ENCODE measurements at regions not wholly inside any gene's neighbourhood (a gene's known extent, or its start where the extent isn't known, plus 50 kb on each side); places are given as distances from the start of the nearest gene placed in this dataset.

GRCh38 chr15:60152386-60152785, 148.3 kb downstream of the FOXB1 start:
- no peak for TF ChIP-seq CTCF (IDR thresholded peaks at IDR 0.05; ENCODE audit: control insufficient read depth, extremely low read depth, insufficient read depth)

DNA sequence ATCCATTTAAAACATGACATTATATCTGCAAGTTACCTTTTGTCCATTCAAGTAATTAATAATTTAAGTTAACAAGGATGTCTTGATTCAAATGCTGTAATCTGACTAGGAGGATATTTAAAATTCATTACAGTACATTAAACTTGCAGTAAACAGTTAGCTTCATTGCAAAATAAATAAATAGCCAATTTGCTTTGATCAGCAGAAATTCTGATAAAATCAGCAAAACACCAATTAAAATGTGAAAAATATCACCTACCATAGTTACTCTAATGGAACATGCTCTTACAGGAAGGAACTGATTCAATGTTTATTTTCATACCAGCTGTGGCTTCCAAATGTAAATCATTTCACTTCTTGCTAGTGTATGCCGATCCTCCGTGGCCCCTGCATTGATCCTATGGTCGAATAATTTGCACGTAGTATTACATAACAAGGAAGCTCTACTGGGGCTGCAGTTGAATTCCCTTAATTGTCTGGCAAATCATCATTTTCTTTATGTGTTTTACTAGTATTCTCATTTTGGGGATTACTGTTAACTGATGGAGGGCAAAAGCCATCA, 150.7 kb downstream of the FOXB1 start:
- no peak for DNase-seq (ENCODE audit: low read depth)
- TF ChIP-seq CTCF (IDR thresholded peaks at IDR 0.05; ENCODE audit: control insufficient read depth, extremely low read depth, insufficient read depth) = no peak
- no peak overlapping the region for H3K4me3 ChIP-seq (ENCODE audit: low read depth, low read length)

More at GRCh38 chr15:60152386-60152785, 148.3 kb downstream of the FOXB1 start:
- H3K4me3 ChIP-seq (ENCODE audit: low read depth, low read length) = no peak overlapping the region
- DNase-seq (ENCODE audit: low read depth) = no peak

DNA sequence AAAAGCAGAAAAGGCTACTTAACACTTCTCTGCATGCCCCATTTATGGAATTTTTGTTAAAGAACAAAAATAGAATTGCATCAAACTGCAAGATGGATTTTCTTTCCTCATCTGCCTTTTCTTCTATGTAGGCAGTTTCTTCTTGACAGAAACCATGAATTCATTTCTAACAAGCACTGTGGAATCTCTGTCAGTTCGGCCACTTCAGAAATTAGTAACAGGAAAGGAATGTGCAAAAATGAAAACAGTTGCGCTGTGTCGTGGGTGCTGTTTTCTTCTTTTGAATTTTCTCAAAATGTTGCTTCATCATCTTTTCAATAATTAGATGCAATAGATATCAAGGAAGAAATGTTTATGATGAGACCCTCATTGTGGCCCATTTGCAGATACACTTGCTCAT, 151.6 kb downstream of the FOXB1 start:
- DNase-seq (ENCODE audit: low read depth) = no peak
- H3K4me3 ChIP-seq (ENCODE audit: low read depth, low read length) = no peak overlapping the region
- TF ChIP-seq CTCF (IDR thresholded peaks at IDR 0.05; ENCODE audit: control insufficient read depth, extremely low read depth, insufficient read depth) = no peak

DNA sequence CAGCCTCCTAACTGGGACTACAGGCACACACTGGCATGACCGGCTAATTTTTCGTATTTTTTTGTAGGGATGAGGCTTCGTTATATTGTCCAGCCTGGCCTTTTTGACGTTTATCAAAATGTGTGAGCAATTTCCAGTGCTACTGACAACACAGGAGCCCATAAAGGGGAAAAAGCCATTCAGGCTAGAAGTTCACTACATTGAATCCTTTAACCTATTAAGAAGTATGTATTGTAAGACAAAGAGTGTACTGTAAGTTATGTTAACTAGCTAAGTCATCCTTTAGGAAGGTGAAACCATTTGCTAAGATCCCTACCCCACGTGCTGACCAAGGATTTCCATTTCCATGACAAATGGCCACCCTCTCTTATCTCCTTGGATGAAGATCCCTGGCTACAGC, 156.8 kb downstream of the FOXB1 start:
- no peak overlapping the region for H3K4me3 ChIP-seq (ENCODE audit: low read depth, low read length)
- no peak for TF ChIP-seq CTCF (IDR thresholded peaks at IDR 0.05; ENCODE audit: control insufficient read depth, extremely low read depth, insufficient read depth)
- DNase-seq (ENCODE audit: low read depth) = no peak

DNA sequence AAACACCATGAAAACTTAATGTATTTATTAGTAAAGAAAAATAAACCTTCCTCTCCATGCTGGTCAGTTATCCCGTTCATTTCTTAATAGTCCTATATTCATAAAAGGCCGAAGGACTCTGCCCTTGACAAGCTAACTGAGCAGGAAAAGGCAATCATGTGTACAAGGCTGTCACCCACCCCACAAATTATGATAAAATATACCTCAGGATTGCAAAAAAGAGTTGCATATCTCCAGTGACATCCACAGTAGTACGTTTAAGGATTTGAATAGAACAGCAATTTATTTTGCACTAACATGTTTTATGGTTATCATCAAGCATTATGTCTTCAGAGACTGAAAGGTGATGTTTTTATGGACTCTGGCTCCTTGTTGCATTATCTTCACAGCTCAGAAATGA, 157.6 kb downstream of the FOXB1 start:
- no peak for DNase-seq (ENCODE audit: low read depth)
- TF ChIP-seq CTCF (IDR thresholded peaks at IDR 0.05; ENCODE audit: control insufficient read depth, extremely low read depth, insufficient read depth) = no peak
- H3K4me3 ChIP-seq (ENCODE audit: low read depth, low read length) = no peak overlapping the region

DNA sequence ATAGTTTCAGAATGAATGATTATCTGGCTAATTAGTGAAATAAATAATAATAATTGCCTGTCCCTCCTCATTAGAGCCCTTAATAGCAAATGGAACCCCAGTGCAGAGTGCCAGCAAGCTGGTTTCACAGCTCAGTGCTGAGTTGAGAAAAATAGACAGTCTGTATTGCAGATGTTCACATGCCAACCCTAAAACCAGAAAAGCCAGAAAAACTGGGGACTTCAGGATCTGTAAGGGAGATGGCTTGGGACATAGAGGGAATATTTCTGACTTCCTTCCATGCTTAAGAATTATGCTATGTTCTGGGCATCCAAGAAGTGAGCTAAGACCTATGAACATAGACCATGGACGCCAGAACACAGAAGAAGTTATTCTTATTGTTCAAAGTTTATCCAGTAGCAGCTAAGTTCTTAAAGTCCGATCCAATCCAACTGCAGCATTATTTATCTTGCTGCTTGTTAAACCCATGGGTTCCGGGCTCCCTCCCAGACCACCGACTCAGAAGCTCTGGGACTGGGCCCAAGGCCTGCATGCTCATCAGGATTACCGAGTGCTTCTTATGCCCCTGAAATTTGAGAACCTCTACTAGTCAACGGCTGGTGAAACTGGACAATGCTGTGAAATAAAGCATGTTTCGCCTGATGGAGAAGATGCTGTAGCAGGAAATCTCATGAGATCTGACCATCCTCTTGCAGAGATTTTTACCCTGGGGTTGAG, 158.3 kb downstream of the FOXB1 start:
- H3K4me3 ChIP-seq (ENCODE audit: low read depth, low read length) = no peak overlapping the region
- TF ChIP-seq CTCF (IDR thresholded peaks at IDR 0.05; ENCODE audit: control insufficient read depth, extremely low read depth, insufficient read depth) = no peak
- peak; percentile 61 for DNase-seq (ENCODE audit: low read depth)

DNA sequence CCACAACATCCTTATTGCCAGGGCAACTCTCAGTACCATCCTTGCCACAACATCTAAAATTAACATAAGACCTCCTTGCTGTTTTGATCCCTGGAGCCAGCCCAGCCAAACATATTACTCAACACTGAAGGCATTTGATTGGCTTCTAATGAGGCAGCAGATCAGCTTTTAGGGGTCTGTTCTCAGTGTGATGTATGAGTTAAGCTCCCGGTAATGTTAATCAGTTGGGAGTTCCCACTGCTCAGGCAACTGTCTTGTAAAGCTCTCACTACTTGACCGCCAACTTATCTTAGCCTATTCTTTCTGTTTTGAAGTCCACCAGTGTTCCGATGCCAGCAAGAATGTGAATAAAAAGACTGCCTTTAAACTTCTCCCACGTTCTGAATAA, 158.9 kb downstream of the FOXB1 start:
- DNase-seq (ENCODE audit: low read depth) = no peak
- H3K4me3 ChIP-seq (ENCODE audit: low read depth, low read length) = no peak overlapping the region
- TF ChIP-seq CTCF (IDR thresholded peaks at IDR 0.05; ENCODE audit: control insufficient read depth, extremely low read depth, insufficient read depth) = no peak

Data from LNCaP clone FGC (cell line).